ENCODE measurements at regions not wholly inside any gene's neighbourhood (a gene's known extent, or its start where the extent isn't known, plus 50 kb on each side); places are given as distances from the start of the nearest gene placed in this dataset.

GRCh38 chr22:44603767-44604166 is 98.2 kb upstream of the PRR5 start:
- TF ChIP-seq CTCF (IDR thresholded peaks at IDR 0.05; ENCODE audit: low read depth, low read length): no peak
- no peak for DNase-seq (ENCODE audit: low read depth, low spot score)
- Histone ChIP-seq H3K4me3 (ENCODE audit: low read depth, low read length) (no peak overlapping the region), H3K9me3 (ENCODE audit: control insufficient read depth, insufficient read depth, low read length) (no peaks in the 10 kb centered on the region; the same call in 1 of the 2 replicates), H3K27me3 (ENCODE audit: control insufficient read depth, insufficient read depth, low read length) (peaks cover 20% of the 10 kb centered on the region), H3K27ac (ENCODE audit: low read depth, low read length) (no peak overlapping the region)
- POLR2A ChIA-PET: no interaction called here
- CTCF ChIA-PET: no interaction called here

- TF ChIP-seq CTCF (IDR thresholded peaks at IDR 0.05; ENCODE audit: low read depth, low read length): no peak
- CTCF ChIA-PET: no interaction called here
Measured at GRCh38 chr22:44601725-44602124, 100.3 kb upstream of the PRR5 start.

GRCh38 chr22:44601189-44601588 is 100.8 kb upstream of the PRR5 start:
- ChIA-PET POLR2A (no interaction called here), CTCF (no interaction called here)
- H3K9me3 ChIP-seq (ENCODE audit: control insufficient read depth, insufficient read depth, low read length): no peaks in the 10 kb centered on the region; the same call in 1 of the 2 replicates
- H3K27me3 ChIP-seq (ENCODE audit: control insufficient read depth, insufficient read depth, low read length): peaks cover 15% of the 10 kb centered on the region
- no peak overlapping the region for H3K27ac ChIP-seq (ENCODE audit: low read depth, low read length)
- DNase-seq (ENCODE audit: low read depth, low spot score): no peak
- TF ChIP-seq CTCF (IDR thresholded peaks at IDR 0.05; ENCODE audit: low read depth, low read length): no peak
- H3K4me3 ChIP-seq (ENCODE audit: low read depth, low read length): no peak overlapping the region

More at GRCh38 chr22:44601725-44602124, 100.3 kb upstream of the PRR5 start:
- Histone ChIP-seq H3K9me3 (ENCODE audit: control insufficient read depth, insufficient read depth, low read length) (no peaks in the 10 kb centered on the region; the same call in 1 of the 2 replicates), H3K27me3 (ENCODE audit: control insufficient read depth, insufficient read depth, low read length) (peaks cover 18% of the 10 kb centered on the region), H3K27ac (ENCODE audit: low read depth, low read length) (no peak overlapping the region), H3K4me3 (ENCODE audit: low read depth, low read length) (no peak overlapping the region)
- DNase-seq (ENCODE audit: low read depth, low spot score): no peak
- POLR2A ChIA-PET: no interaction called here

GRCh38 chr22:44600207-44600785 is 101.7 kb upstream of the PRR5 start:
- CTCF ChIA-PET: interaction anchor here (0.7 to 1.1 kb wide), 3 partner anchors 14 to 398 kb away, joined by 4 to 8 read pairs (median 5); no protein-coding TSS in a partner anchor
- Histone ChIP-seq H3K27ac (ENCODE audit: low read depth, low read length) (no peak overlapping the region), H3K9me3 (ENCODE audit: control insufficient read depth, insufficient read depth, low read length) (no peaks in the 10 kb centered on the region; the same call in 1 of the 2 replicates), H3K27me3 (ENCODE audit: control insufficient read depth, insufficient read depth, low read length) (peaks cover 14% of the 10 kb centered on the region), H3K4me3 (ENCODE audit: low read depth, low read length) (no peak overlapping the region)
- POLR2A ChIA-PET: no interaction called here
- no peak for DNase-seq (ENCODE audit: low read depth, low spot score)
- no peak for TF ChIP-seq CTCF (IDR thresholded peaks at IDR 0.05; ENCODE audit: low read depth, low read length)

DNA sequence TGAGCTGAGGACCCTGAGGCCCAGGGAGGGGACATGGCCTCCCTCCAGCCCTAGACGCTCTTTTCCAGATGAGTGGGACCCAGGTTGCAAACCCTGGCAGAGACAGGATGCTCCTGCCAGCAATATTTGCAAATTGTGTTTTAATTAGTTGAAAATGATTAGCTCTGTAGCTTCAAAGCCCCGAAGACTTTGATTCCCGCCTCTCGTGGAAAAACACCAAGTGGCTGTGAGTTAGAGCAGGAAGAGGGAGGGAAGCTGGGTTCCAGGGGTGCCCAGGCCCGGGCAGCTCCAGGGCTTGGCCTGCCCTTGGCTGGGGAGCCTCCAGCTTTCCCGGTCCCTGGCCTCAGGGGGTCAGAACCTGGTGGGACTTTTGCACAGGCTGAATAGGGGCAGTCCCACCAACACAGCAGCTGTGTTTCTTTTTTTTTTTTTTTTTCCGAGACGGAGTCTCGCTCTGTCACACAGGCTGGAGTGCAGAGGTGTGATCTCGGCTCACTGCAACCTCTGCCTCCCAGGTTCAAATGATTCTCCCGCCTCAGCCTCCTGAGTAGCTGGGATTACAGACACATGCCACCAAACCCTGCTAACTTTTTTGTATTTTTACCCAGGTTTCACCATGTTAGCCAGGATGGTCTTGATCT is 101.6 kb upstream of the RTL6 start:
- Histone ChIP-seq H3K27ac (ENCODE audit: low read depth, low read length) (no peak overlapping the region), H3K4me3 (ENCODE audit: low read depth, low read length) (no peak overlapping the region), H3K9me3 (ENCODE audit: control insufficient read depth, insufficient read depth, low read length) (no peaks in the 10 kb centered on the region; the same call in 1 of the 2 replicates), H3K27me3 (ENCODE audit: control insufficient read depth, insufficient read depth, low read length) (peaks cover 12% of the 10 kb centered on the region)
- POLR2A ChIA-PET: interaction anchor here (0.6 kb wide), 1 partner anchor 15 kb away, joined by 3 read pairs; no protein-coding TSS in a partner anchor
- CTCF ChIA-PET: interaction anchor here (0.7 to 1.8 kb wide), 3 partner anchors 26 to 606 kb away, joined by 5 to 8 read pairs (median 5); no protein-coding TSS in a partner anchor
- TF ChIP-seq CTCF (IDR thresholded peaks at IDR 0.05; ENCODE audit: low read depth, low read length): no peak
- no peak for DNase-seq (ENCODE audit: low read depth, low spot score)

All from AG04450 (cell line).